CD14-positive monocyte (primary cell): ENCODE measurements at regions not wholly inside any gene's neighbourhood (a gene's known extent, or its start where the extent isn't known, plus 50 kb on each side); places are given as distances from the start of the nearest gene placed in this dataset.

Source experiments
- DNase-seq, 3 donors: peaks; one replicate each; pipeline ENCODE4 v3.0.0-alpha.2; 2011 to 2022
- H2AFZ ChIP-seq: 2 replicates; pipeline ENCODE4 v1.6.0; 2012; ENCODE audit warnings: mild to moderate bottlenecking, low read depth, low read length, inconsistent platforms; ENCODE audit not compliant: insufficient read depth, poor library complexity, severe bottlenecking
- H3K27ac ChIP-seq, 2 donors: 1 replicate in 1 of 2; 2 replicates in 1 of 2; pipeline ENCODE4 v1.5.1; 2012 to 2013; ENCODE audit warnings: low read length in 2 of 2, control low read depth in 1 of 2, inconsistent platforms in 1 of 2, low read depth in 1 of 2, mild to moderate bottlenecking in 1 of 2
- H3K27me3 ChIP-seq, 2 donors: one replicate each; pipeline versions ENCODE4 v1.6.0 to v1.6.1; 2011 to 2013; ENCODE audit warnings: low read length in 2 of 2; ENCODE audit not compliant: control insufficient read depth in 2 of 2, insufficient read depth in 2 of 2
- H3K36me3 ChIP-seq, 2 donors: replicated peaks in 1 of 2; 1 replicate in 1 of 2; 2 replicates in 1 of 2; pipeline versions ENCODE4 v1.5.1 to v1.6.1; 2012 to 2013; ENCODE audit warnings: low read length in 2 of 2, control low read depth in 1 of 2, inconsistent platforms in 1 of 2, mild to moderate bottlenecking in 1 of 2; ENCODE audit not compliant: insufficient read depth in 2 of 2, control insufficient read depth in 1 of 2
- H3K4me1 ChIP-seq, 2 donors: 1 replicate in 1 of 2; 2 replicates in 1 of 2; pipeline versions ENCODE4 v1.5.1 to v1.6.1; 2012 to 2013; ENCODE audit warnings: low read length in 2 of 2, control low read depth in 1 of 2, inconsistent platforms in 1 of 2, mild to moderate bottlenecking in 1 of 2, moderate library complexity in 1 of 2; ENCODE audit not compliant: insufficient read depth in 2 of 2, control insufficient read depth in 1 of 2
- H3K4me2 ChIP-seq: replicated peaks from 2 replicates; pipeline ENCODE3; 2012; ENCODE audit warnings: low read length, moderate library complexity, mild to moderate bottlenecking; ENCODE audit not compliant: poor library complexity, severe bottlenecking; ENCODE audit errors: extremely low read depth
- H3K4me3 ChIP-seq, 3 experiments: fragments of 200-600 bp in 1 of 3; sonication (generic) in 1 of 3; replicated peaks in 1 of 3; 1 replicate in 2 of 3; 2 replicates in 1 of 3; pipeline ENCODE4 v1.5.1; 2011 to 2013; ENCODE audit warnings: low read length in 3 of 3, mild to moderate bottlenecking in 3 of 3, control low read depth in 2 of 3, low read depth in 2 of 3, inconsistent platforms in 1 of 3, moderate library complexity in 1 of 3
- H3K79me2 ChIP-seq: 2 replicates; pipeline ENCODE4 v1.6.0; 2012; ENCODE audit warnings: mild to moderate bottlenecking, control low read depth, inconsistent platforms, low read length, moderate library complexity; ENCODE audit not compliant: insufficient read depth
- H3K9ac ChIP-seq: 2 replicates; pipeline ENCODE4 v1.6.0; 2017; ENCODE audit warnings: low read length, mild to moderate bottlenecking; ENCODE audit not compliant: insufficient read depth, poor library complexity, severe bottlenecking
- H3K9me3 ChIP-seq, 2 donors: replicated peaks in 1 of 2; 1 replicate in 1 of 2; 2 replicates in 1 of 2; pipeline versions ENCODE4 v1.5.1 to v1.6.1; 2012 to 2013; ENCODE audit warnings: low read length in 2 of 2, control low read depth in 1 of 2; ENCODE audit not compliant: control insufficient read depth in 1 of 2, insufficient read depth in 1 of 2
- H4K20me1 ChIP-seq: 2 replicates; pipeline ENCODE4 v1.6.0; 2012; ENCODE audit warnings: mild to moderate bottlenecking, low read length, control low read depth, moderate library complexity; ENCODE audit not compliant: insufficient read depth
- H3K27ac Mint-ChIP-seq, 7 donors: one replicate each; pipeline ENCODE4 v1.8.0; 2020; ENCODE audit warnings: mild to moderate bottlenecking in 7 of 7, mixed read lengths in 7 of 7, moderate library complexity in 6 of 7, inconsistent platforms in 2 of 7
- H3K27me3 Mint-ChIP-seq, 3 donors: one replicate each; pipeline ENCODE4 v1.8.0; 2021 to 2022; ENCODE audit warnings: low read depth in 3 of 3, mild to moderate bottlenecking in 3 of 3, mixed read lengths in 3 of 3, moderate library complexity in 3 of 3, inconsistent platforms in 1 of 3
- H3K36me3 Mint-ChIP-seq, 2 donors: one replicate each; pipeline ENCODE4 v1.8.0; 2020; ENCODE audit warnings: mixed read lengths in 2 of 2, inconsistent platforms in 1 of 2, mild to moderate bottlenecking in 1 of 2
- H3K4me1 Mint-ChIP-seq: one replicate; pipeline ENCODE4 v1.8.0; 2020; ENCODE audit warnings: mild to moderate bottlenecking, mixed read lengths
- H3K4me3 Mint-ChIP-seq, 2 donors: one replicate each; pipeline ENCODE4 v1.8.0; 2020; ENCODE audit warnings: mild to moderate bottlenecking in 2 of 2, mixed read lengths in 2 of 2, moderate library complexity in 1 of 2
- H3K9me3 Mint-ChIP-seq, 7 donors: one replicate each; pipeline ENCODE4 v1.8.0; 2020 to 2022; ENCODE audit warnings: mixed read lengths in 7 of 7, mild to moderate bottlenecking in 6 of 7, moderate library complexity in 6 of 7, inconsistent platforms in 2 of 7
- CTCF ChIP-seq: fragments of 200-600 bp; IDR thresholded peaks from one replicate; pipeline ENCODE4 v1.8.0; 2022; ENCODE audit warnings: antibody characterized with exemption, mild to moderate bottlenecking
- WGBS: methylation state at CpG from one replicate; pipeline ENCODE4 v1.1.5; 2013; ENCODE audit warnings: missing lambda C conversion rate; ENCODE audit not compliant: insufficient coverage; 5-methylcytosine and 5-hydroxymethylcytosine counted together
- intact Hi-C, 2 donors: fragments of 100-400 bp; cut with micrococcal nuclease; formaldehyde crosslinking; loops; one replicate each; pipeline versions ENCODE4 v1.15.0 to v1.15.1; 2023

GRCh38 chr19:23531231-23531790, 136.0 kb upstream of the ZNF91 start:
- H3K9me3 ChIP-seq, result peaks cover 63 to 73% of the 10 kb centered on the region in 2 donors
- Mint-ChIP-seq H3K27ac (peak overlapping the region in 1 of 7 donors; percentile 2), H3K27me3 (no peaks in the 10 kb centered on the region), H3K9me3 (peaks cover 22 to 66% (median 48%) of the 10 kb centered on the region in 7 donors), H3K36me3 (no peaks in the 10 kb centered on the region), H3K4me3 (no peak overlapping the region), H3K4me1 (no peaks in the 10 kb centered on the region)
- no peak overlapping the region for H3K27ac ChIP-seq
- H3K4me3 ChIP-seq, result no peak overlapping the region
- intact Hi-C loops, result no loop called here
- no peak for DNase-seq
- H3K9ac ChIP-seq, result no peak overlapping the region
- TF ChIP-seq CTCF, result no peak
- H3K79me2 ChIP-seq, result no peaks in the 10 kb centered on the region
- no peaks in the 10 kb centered on the region for H4K20me1 ChIP-seq
- H3K27me3 ChIP-seq, result no peaks in the 10 kb centered on the region
- no peaks in the 10 kb centered on the region for H3K36me3 ChIP-seq
- 50% methylated on average over 1 of the region's 2 CpGs for WGBS
- no peak overlapping the region for H3K4me2 ChIP-seq
- no peaks in the 10 kb centered on the region for H3K4me1 ChIP-seq
- no peak overlapping the region for H2AFZ ChIP-seq

GRCh38 chr19:23528376-23528775, 133.1 kb upstream of the ZNF91 start:
- Mint-ChIP-seq H3K9me3 (peaks cover 16 to 69% (median 44%) of the 10 kb centered on the region in 7 donors), H3K4me3 (no peak overlapping the region), H3K4me1 (no peaks in the 10 kb centered on the region), H3K27me3 (no peaks in the 10 kb centered on the region), H3K36me3 (no peaks in the 10 kb centered on the region), H3K27ac (no peak overlapping the region)
- no peaks in the 10 kb centered on the region for H3K27me3 ChIP-seq
- H3K27ac ChIP-seq, result no peak overlapping the region
- no peak overlapping the region for H3K4me2 ChIP-seq
- no peak overlapping the region for H3K9ac ChIP-seq
- H2AFZ ChIP-seq, result no peak overlapping the region
- H3K4me1 ChIP-seq, result no peaks in the 10 kb centered on the region
- DNase-seq, result no peak
- H3K9me3 ChIP-seq, result peaks cover 73 to 83% of the 10 kb centered on the region in 2 donors
- no peaks in the 10 kb centered on the region for H3K79me2 ChIP-seq
- no peaks in the 10 kb centered on the region for H4K20me1 ChIP-seq
- no peak overlapping the region for H3K4me3 ChIP-seq
- no peak for TF ChIP-seq CTCF
- intact Hi-C loops, result no loop called here
- no peaks in the 10 kb centered on the region for H3K36me3 ChIP-seq
